ACHN (cell line): ENCODE measurements at regions not wholly inside any gene's neighbourhood (a gene's known extent, or its start where the extent isn't known, plus 50 kb on each side); places are given as distances from the start of the nearest gene placed in this dataset.

Experiments used
- DNase-seq: peaks from one replicate; pipeline ENCODE4 v3.0.0-alpha.2; 2015
- in situ Hi-C: cut with HindIII; loops from 2 replicates; pipeline ENCODE4 v1.10.0; 2017; ENCODE audit warnings: low sequenced_read_pairs, low pct_ligation_motif_present, low pct_unique_long_range_greater_than_20kb

GRCh38 chr7:12056977-12057376 is 154.1 kb upstream of the TMEM106B start:
- no peak for DNase-seq
- in situ Hi-C loops = no loop called here

GRCh38 chr7:12062062-12062461 is 149.0 kb upstream of the TMEM106B start:
- DNase-seq = peak; percentile 56
- in situ Hi-C loops = no loop called here

- in situ Hi-C loops = no loop called here
- DNase-seq = no peak
These were observed 146.4 kb upstream of the TMEM106B start for GRCh38 chr7:12064586-12065127.

- no peak for DNase-seq
- in situ Hi-C loops = no loop called here
These were observed 145.1 kb upstream of the TMEM106B start for GRCh38 chr7:12066004-12066403.

- no peak for DNase-seq
- in situ Hi-C loops = no loop called here
These were observed 144.6 kb upstream of the TMEM106B start for GRCh38 chr7:12066521-12066920.

GRCh38 chr7:12067156-12067831 is 143.8 kb upstream of the TMEM106B start:
- in situ Hi-C loops = no loop called here

GRCh38 chr7:12069757-12070156 is 141.3 kb upstream of the TMEM106B start:
- in situ Hi-C loops = no loop called here
- DNase-seq = no peak

More at GRCh38 chr7:12067156-12067831, 143.8 kb upstream of the TMEM106B start:
- peak; percentile 81 for DNase-seq

- in situ Hi-C loops = no loop called here
- DNase-seq = no peak
These were observed 136.2 kb upstream of the TMEM106B start for GRCh38 chr7:12074889-12075288.

GRCh38 chr7:12080006-12080405 is 131.1 kb upstream of the TMEM106B start:
- in situ Hi-C loops = no loop called here
- no peak for DNase-seq

- no peak for DNase-seq
- in situ Hi-C loops = no loop called here
These were observed 125.6 kb upstream of the TMEM106B start for GRCh38 chr7:12085516-12085915.

- no peak for DNase-seq
- in situ Hi-C loops = no loop called here
These were observed 120.9 kb upstream of the TMEM106B start for GRCh38 chr7:12089951-12090756.

- DNase-seq = no peak
- in situ Hi-C loops = no loop called here
These were observed 120.3 kb upstream of the TMEM106B start for GRCh38 chr7:12090757-12091221.

- no peak for DNase-seq
- in situ Hi-C loops = no loop called here
These were observed 119.9 kb upstream of the TMEM106B start for GRCh38 chr7:12091231-12091630.

GRCh38 chr7:12092499-12093130 is 118.5 kb upstream of the TMEM106B start:
- in situ Hi-C loops = no loop called here
- DNase-seq = no peak

- in situ Hi-C loops = no loop called here
- DNase-seq = no peak
These were observed 117.7 kb upstream of the TMEM106B start for GRCh38 chr7:12093365-12093764.

- no peak for DNase-seq
- in situ Hi-C loops = no loop called here
These were observed 116.7 kb upstream of the TMEM106B start for GRCh38 chr7:12094365-12094921.

GRCh38 chr7:12102126-12102525 is 109.0 kb upstream of the TMEM106B start:
- in situ Hi-C loops = no loop called here

GRCh38 chr7:12102527-12102926 is 108.6 kb upstream of the TMEM106B start:
- in situ Hi-C loops = no loop called here
- no peak for DNase-seq

More at GRCh38 chr7:12102126-12102525, 109.0 kb upstream of the TMEM106B start:
- peak; percentile 31 for DNase-seq

- in situ Hi-C loops = no loop called here
- no peak for DNase-seq
These were observed 107.1 kb upstream of the TMEM106B start for GRCh38 chr7:12103948-12104347.
